ENCODE measurements at regions not wholly inside any gene's neighbourhood (a gene's known extent, or its start where the extent isn't known, plus 50 kb on each side); places are given as distances from the start of the nearest gene placed in this dataset.

- no peak for DNase-seq (ENCODE audit: extremely low spot score)
- ChIA-PET CTCF (no interaction called here), POLR2A (no interaction called here)
- TF ChIP-seq NFRKB (IDR thresholded peaks at IDR 0.05) (no peak), L3MBTL2 (conservative IDR thresholded peaks at IDR 0.05) (no peak), ELF4 (IDR thresholded peaks at IDR 0.05) (no peak), LEF1 (IDR thresholded peaks at IDR 0.05; ENCODE audit: borderline replicate concordance) (no peak)
These were observed 203.4 kb downstream of the AUH start for GRCh38 chr9:91158286-91158685.

GRCh38 chr9:91158946-91159345, 202.8 kb downstream of the AUH start:
- ChIA-PET CTCF (no interaction called here), POLR2A (no interaction called here)
- DNase-seq (ENCODE audit: extremely low spot score), result no peak
- TF ChIP-seq FOXA1 (IDR thresholded peaks at IDR 0.05) (no peak), ELF4 (IDR thresholded peaks at IDR 0.05) (no peak), FOXM1 (IDR thresholded peaks at IDR 0.05; ENCODE audit: borderline replicate concordance) (no peak)

GRCh38 chr9:91159664-91160121, 202.0 kb downstream of the AUH start:
- CTCF ChIA-PET, result no interaction called here
- DNase-seq (ENCODE audit: extremely low spot score), result no peak
- POLR2A ChIA-PET, result no interaction called here
- TF ChIP-seq CTBP1 (IDR thresholded peaks at IDR 0.05; ENCODE audit: borderline replicate concordance), result no peak
- no peak for TF ChIP-seq ELF4 (IDR thresholded peaks at IDR 0.05)
- no peak for TF ChIP-seq BHLHE40 (IDR thresholded peaks at IDR 0.05; ENCODE audit: borderline replicate concordance)
- no peak for TF ChIP-seq FOXA1 (IDR thresholded peaks at IDR 0.05)
- no peak for TF ChIP-seq SUZ12 (IDR thresholded peaks at IDR 0.05)
- no peak for TF ChIP-seq PKNOX1 (IDR thresholded peaks at IDR 0.05)
- TF ChIP-seq FOXK2 (IDR thresholded peaks at IDR 0.05), result no peak
- TF ChIP-seq NFRKB (IDR thresholded peaks at IDR 0.05), result no peak
- TF ChIP-seq HDGF (IDR thresholded peaks at IDR 0.05; ENCODE audit: borderline replicate concordance), result no peak
- no peak for TF ChIP-seq TARDBP (IDR thresholded peaks at IDR 0.05)
- TF ChIP-seq ZNF384 (IDR thresholded peaks at IDR 0.05), result no peak
- TF ChIP-seq SP1 (IDR thresholded peaks at IDR 0.05), result no peak
- TF ChIP-seq LEF1 (IDR thresholded peaks at IDR 0.05; ENCODE audit: borderline replicate concordance), result no peak
- no peak for TF ChIP-seq ARNT (IDR thresholded peaks at IDR 0.05)
- no peak for TF ChIP-seq FOXM1 (IDR thresholded peaks at IDR 0.05; ENCODE audit: borderline replicate concordance)
- no peak for TF ChIP-seq L3MBTL2 (conservative IDR thresholded peaks at IDR 0.05)

GRCh38 chr9:91160181-91160580, 201.5 kb downstream of the AUH start:
- ChIA-PET POLR2A (no interaction called here), CTCF (no interaction called here)
- no peak for DNase-seq (ENCODE audit: extremely low spot score)
- TF ChIP-seq ZNF384 (IDR thresholded peaks at IDR 0.05) (no peak), BHLHE40 (IDR thresholded peaks at IDR 0.05; ENCODE audit: borderline replicate concordance) (no peak), PKNOX1 (IDR thresholded peaks at IDR 0.05) (no peak), CTBP1 (IDR thresholded peaks at IDR 0.05; ENCODE audit: borderline replicate concordance) (no peak), TARDBP (IDR thresholded peaks at IDR 0.05) (no peak), ELF4 (IDR thresholded peaks at IDR 0.05) (no peak), SP1 (IDR thresholded peaks at IDR 0.05) (no peak), HDGF (IDR thresholded peaks at IDR 0.05; ENCODE audit: borderline replicate concordance) (no peak), FOXA1 (IDR thresholded peaks at IDR 0.05) (no peak)

GRCh38 chr9:91160599-91161464, 200.9 kb downstream of the AUH start:
- TF ChIP-seq LEF1 (IDR thresholded peaks at IDR 0.05; ENCODE audit: borderline replicate concordance), result no peak
- TF ChIP-seq BHLHE40 (IDR thresholded peaks at IDR 0.05; ENCODE audit: borderline replicate concordance), result no peak
- TF ChIP-seq FOXM1 (IDR thresholded peaks at IDR 0.05; ENCODE audit: borderline replicate concordance), result no peak
- no peak for TF ChIP-seq HDGF (IDR thresholded peaks at IDR 0.05; ENCODE audit: borderline replicate concordance)
- TF ChIP-seq SUZ12 (IDR thresholded peaks at IDR 0.05), result no peak
- CTCF ChIA-PET, result no interaction called here
- no peak for DNase-seq (ENCODE audit: extremely low spot score)
- POLR2A ChIA-PET, result no interaction called here

- DNase-seq (ENCODE audit: extremely low spot score), result no peak
- no peak for TF ChIP-seq BHLHE40 (IDR thresholded peaks at IDR 0.05; ENCODE audit: borderline replicate concordance)
- ChIA-PET CTCF (no interaction called here), POLR2A (no interaction called here)
These were observed 200.0 kb downstream of the AUH start for GRCh38 chr9:91161465-91162300.

GRCh38 chr9:91162311-91162710, 199.4 kb downstream of the AUH start:
- POLR2A ChIA-PET, result no interaction called here
- CTCF ChIA-PET, result no interaction called here
- no peak for TF ChIP-seq ZNF384 (IDR thresholded peaks at IDR 0.05)
- no peak for TF ChIP-seq SP1 (IDR thresholded peaks at IDR 0.05)
- no peak for TF ChIP-seq ARNT (IDR thresholded peaks at IDR 0.05)
- no peak for TF ChIP-seq LEF1 (IDR thresholded peaks at IDR 0.05; ENCODE audit: borderline replicate concordance)
- TF ChIP-seq L3MBTL2 (conservative IDR thresholded peaks at IDR 0.05), result no peak
- TF ChIP-seq NFRKB (IDR thresholded peaks at IDR 0.05), result no peak
- TF ChIP-seq CTBP1 (IDR thresholded peaks at IDR 0.05; ENCODE audit: borderline replicate concordance), result no peak
- no peak for TF ChIP-seq FOXA1 (IDR thresholded peaks at IDR 0.05)
- TF ChIP-seq SUZ12 (IDR thresholded peaks at IDR 0.05), result no peak
- TF ChIP-seq FOXM1 (IDR thresholded peaks at IDR 0.05; ENCODE audit: borderline replicate concordance), result no peak
- TF ChIP-seq ELF4 (IDR thresholded peaks at IDR 0.05), result no peak
- TF ChIP-seq BHLHE40 (IDR thresholded peaks at IDR 0.05; ENCODE audit: borderline replicate concordance), result no peak
- no peak for TF ChIP-seq HDGF (IDR thresholded peaks at IDR 0.05; ENCODE audit: borderline replicate concordance)
- TF ChIP-seq PKNOX1 (IDR thresholded peaks at IDR 0.05), result no peak
- no peak for TF ChIP-seq TARDBP (IDR thresholded peaks at IDR 0.05)
- TF ChIP-seq FOXK2 (IDR thresholded peaks at IDR 0.05), result no peak
- no peak for DNase-seq (ENCODE audit: extremely low spot score)

All from HEK293T (cell line).